ENCODE measurements at regions not wholly inside any gene's neighbourhood (a gene's known extent, or its start where the extent isn't known, plus 50 kb on each side); places are given as distances from the start of the nearest gene placed in this dataset.

DNA sequence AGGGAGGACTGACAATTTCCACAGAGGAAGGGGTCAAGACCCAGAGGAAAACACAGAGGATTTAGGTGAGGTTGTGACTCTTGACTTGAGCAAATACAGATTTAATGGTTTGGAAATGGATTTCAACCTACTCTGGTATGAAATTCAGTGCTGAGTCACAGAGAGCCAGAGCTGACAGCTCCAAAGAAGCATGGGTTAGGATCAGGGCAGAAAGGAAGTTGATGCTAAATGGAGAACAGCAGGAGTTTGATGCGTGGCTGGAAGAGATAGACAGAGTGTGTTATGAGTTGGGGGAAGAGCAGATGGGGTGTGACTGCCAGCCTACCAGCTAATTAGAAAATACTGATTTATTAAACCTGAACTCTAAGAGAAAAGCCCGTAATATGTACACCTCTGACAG, 272.6 kb downstream of the FOXG1 start:
- no peak for DNase-seq (ENCODE audit: low spot score)

DNA sequence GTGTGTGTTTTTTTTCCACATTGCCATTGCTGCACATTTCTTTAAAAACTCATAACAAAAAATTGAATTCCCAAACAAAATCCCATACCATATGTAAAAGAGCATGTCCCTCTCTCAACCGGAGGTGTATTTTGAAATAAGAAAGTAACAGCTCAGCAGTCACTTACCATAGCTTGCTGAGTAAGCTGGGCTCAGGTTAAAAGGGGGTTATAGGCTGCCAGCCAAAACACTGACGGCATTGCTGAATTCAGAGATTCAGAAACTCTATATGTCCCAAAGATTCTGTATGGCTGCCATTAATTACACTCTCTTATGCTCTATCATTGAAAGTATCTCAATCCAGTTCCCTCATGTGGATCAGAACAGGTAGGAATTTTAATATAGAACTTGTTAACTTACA, 276.0 kb downstream of the FOXG1 start:
- DNase-seq (ENCODE audit: low spot score) = no peak

DNA sequence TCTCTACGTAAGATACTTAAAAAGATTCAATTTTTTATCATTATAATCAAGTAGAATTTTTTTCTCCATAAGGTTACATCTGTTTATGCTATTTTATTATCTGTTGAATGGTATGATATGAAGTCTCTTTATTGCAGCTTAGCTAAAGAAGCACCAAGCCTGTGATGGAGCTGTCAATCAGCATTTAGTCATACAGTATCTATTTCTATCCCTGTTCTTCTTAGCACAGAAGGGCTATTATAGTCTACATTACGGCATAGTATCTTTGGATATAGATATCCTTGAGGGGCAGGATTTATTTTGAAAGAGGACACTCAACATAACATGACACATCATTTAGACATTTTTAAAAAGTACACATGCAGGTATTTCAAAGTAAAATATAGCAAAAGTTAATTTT, 277.1 kb downstream of the FOXG1 start:
- no peak for DNase-seq (ENCODE audit: low spot score)

DNA sequence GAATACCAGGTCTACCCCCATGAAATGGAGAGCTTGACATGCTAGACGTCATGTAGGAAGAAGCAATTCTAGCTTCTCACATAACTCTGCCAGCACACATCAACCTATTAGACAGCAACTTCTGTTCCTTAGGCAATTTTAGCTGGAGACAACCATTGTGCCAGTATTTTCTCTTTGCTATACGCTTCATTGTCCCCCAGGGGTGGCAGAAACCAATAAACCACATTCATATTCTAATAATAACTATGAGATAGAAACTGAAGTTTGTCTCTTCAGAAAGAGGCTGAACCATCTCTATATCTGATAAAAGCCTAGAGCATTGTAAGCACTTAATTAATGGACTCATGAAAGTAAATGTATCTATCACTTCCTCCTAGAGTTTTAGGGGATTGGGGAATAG, 278.6 kb downstream of the FOXG1 start:
- no peak for DNase-seq (ENCODE audit: low spot score)

DNA sequence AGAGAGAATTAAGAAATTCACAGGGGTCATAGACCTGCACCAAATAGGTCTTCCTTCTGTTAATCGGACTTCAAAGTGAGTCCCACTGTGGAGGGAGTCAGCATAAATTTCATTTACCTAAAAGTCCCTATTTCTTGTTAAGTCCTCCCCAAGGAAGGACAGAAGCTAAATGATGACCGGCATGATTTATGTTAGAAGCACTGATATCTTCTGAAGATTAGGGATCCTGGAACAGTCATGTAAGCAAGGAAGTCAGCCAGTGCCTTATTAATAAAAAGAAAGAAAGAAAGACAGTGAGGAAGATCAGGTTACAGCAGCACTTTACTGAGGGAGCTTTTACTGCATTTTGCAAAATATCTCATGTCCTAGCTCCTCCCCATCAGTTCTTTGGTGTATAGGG, 287.5 kb downstream of the FOXG1 start:
- DNase-seq (ENCODE audit: low spot score) = no peak

DNA sequence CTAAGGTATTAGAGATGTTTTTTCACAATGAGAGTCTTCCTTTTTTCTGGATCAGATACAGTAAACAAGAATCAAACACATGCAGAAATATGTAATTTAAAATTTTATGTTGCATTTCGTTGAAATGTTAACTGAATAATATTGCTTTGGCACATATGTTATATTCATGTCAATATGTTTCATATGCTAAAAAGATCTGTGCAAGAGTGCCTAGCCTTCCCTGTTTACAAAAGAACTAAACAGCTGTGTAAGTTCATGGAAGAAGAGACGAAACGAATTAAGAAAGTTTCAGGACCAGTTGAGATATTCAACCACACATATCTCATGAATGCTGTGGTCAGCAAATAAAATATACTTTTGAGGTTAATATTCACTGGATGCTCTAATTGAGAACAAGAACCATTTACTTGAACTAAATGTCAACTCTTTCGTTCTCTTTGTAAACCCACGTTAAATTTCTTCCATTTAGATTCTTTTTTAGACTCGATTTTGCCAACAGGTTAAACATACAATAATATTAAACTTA, 289.5 kb downstream of the FOXG1 start:
- no peak for DNase-seq (ENCODE audit: low spot score)

DNA sequence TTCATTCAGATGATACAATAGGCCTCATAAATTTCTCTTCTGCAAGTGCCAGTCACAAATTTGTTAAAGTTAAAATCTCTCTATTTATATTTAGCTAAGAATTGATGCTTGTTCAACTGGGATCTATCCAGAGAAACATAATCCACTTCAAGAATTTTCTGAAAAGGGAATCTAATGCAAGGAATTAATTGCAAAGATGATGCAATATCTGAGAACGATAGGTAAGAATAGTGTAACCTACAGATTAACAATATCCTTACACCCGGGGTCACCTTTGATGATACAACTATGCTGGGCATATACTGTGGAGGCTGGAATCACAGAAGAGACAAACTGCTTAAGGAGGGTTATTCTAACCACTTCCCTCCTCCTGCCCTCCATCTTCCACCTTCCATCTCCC, 295.1 kb downstream of the FOXG1 start:
- no peak for DNase-seq (ENCODE audit: low spot score)

DNA sequence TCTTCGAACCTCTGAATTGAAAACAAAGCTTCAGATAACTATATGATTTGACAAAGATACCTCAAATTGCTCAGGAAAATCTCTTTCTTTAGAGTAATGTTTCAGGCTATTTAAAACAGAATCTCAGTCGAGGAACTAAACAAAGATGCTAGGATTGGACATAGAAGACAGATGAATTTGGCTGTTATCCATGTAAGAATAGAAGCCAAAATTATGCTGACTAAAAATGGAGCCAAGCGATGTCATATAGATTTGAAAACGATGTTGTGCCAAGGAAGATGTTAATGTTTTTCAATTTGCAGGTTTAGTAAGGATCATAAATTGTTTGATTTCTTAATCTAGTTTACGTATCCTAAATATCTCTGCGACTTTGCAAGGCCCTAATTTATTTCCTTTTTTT, 295.9 kb downstream of the FOXG1 start:
- DNase-seq (ENCODE audit: low spot score) = no peak

DNA sequence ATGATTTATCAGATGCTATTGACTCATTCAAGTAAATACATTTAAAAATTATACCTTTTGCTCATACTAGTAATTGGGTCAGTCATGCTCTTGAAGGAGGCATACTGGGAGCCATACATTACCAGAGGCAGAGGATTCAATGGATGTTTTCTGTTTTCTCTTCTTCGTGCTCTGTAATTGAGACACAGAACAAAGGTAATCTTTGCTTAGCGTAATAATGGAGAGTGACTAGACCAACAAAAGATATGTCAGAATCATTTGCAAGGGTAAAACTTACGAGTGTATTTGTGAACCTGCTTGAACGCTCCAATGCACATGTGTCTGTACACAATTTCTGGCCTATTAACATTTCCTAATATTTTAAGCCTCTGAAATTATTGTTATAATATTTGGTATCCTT, 296.4 kb downstream of the FOXG1 start:
- DNase-seq (ENCODE audit: low spot score) = no peak

DNA sequence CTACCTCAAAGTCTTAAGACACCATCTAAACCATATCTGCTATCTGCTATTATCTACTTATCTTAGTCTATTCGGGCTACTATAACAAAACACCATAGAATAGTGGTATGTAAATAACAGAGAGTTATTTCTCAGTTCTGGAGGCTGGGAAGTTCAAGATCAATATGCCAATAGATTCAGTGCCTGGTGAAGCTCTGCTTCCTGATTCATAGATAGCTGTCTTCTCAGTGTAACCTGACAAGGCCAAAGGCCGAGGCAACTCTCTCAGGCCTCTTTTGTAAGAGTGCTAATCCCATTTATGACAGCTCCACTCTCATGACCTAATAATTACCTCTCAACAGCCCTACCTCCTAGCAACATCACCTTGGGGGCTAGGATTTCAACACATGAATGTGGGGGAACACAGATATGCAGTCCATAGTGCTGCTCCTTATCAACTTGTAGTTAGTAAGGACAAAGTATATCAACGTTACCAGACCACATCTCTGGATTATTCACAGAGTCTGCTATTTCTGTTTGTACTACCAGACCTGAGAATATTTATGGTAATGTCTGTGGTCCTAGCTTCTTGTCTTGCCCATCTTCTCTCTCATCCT, 297.8 kb downstream of the FOXG1 start:
- no peak for DNase-seq (ENCODE audit: low spot score)

DNA sequence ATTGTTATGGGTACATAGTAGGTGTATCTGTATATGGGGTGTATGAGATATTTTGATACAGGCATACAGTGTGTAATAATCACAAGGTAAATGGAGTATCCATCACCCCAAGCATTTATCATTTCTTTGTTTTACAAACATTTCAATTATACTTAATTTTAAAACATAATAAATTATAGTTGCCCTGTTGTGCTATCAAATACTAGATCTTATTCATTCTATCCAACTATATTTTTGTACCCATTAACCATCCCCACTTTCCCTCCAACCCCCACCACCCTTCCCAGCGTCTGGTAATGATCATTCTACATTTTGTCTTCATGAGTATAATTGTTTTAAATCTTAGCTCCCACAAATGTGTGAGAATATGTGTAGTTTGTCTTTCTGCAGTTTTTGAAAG, 302.6 kb downstream of the FOXG1 start:
- no peak for DNase-seq (ENCODE audit: low spot score)

DNA sequence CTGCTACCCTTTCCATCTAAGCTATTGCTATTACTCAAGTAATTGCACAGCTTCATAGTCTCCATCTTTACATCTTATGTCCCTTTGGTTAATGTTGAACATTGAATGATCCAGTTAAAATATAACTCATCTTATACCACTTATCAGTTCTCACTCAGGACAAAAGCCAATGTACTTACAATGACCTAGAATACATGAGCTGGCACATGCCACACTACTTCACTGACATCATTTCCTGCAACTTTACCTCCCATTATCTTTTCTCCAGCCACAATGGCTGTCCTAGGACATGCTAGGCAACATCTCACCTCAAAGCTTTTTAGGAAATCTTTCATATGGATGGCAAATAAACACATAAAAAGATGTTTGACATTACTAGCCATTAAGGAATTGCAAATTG, 309.2 kb downstream of the FOXG1 start:
- DNase-seq (ENCODE audit: low spot score) = no peak

DNA sequence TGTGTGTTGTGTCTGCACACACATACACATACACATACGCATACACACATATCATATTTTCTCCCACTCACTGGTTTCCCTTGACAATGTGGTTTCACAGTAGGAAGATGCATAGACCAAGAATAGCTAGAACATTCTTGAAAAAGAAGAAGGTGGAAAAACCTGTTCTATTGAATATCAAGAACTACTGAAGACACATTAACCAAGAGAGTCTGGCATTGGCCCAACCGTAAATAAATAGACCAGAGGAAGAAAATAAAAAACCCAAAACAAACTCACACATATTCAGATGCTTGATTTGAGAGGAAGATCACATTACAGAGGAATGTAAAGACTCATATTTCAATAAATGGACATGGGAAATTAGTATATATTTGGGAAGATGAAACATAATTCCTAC, 311.3 kb downstream of the FOXG1 start:
- DNase-seq (ENCODE audit: low spot score) = no peak

DNA sequence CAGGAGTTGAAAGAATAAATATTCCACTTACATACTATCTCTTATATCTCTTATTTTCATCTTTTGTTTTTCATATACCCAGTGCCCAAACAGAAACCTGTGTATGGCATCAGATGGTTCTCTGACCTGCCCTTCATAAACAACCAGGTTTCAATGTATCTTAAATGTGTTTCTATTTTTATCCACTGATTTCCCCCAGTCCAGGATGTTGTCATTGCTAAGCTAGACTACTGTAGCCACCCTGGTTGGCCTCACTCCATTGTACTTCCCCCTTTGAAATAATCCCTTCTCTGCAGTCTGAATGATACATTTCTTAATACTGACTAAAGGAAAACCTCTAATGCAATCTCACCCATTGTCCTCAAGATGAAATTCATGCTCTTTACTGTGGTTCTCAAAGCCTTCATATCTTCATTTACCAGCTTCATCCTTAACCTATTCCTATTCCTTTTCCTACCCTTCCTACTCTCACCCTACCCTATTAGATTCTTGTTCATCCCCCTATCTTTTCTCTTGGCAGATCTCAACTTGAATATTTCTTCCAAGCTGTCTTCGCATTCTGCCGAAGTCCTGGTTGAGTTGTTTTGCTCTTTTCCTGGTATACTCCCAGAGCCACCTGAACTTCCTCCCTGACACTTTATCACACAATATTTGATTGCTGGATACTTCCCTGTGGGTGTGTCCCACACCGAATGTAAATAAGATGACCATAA, 312.4 kb downstream of the FOXG1 start:
- no peak for DNase-seq (ENCODE audit: low spot score)

DNA sequence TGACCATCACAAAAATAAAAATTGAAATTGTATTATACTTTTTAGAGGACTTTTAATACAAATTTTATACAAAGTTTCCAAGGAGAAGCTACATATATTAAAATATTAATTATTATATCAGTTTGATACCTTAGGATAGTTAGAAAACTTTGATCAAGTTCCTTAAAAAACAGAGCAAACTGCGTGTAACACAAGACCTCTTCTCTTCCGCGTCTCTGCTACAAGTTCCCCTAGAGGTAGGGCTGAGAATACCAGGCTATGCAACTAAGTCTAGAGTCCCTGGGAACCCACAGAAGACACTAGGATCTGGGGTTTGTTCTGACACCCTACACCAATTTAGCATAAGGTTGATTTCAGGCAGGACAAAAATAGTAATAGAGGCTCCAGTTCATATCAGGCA, 319.0 kb downstream of the FOXG1 start:
- no peak for DNase-seq (ENCODE audit: low spot score)

DNA sequence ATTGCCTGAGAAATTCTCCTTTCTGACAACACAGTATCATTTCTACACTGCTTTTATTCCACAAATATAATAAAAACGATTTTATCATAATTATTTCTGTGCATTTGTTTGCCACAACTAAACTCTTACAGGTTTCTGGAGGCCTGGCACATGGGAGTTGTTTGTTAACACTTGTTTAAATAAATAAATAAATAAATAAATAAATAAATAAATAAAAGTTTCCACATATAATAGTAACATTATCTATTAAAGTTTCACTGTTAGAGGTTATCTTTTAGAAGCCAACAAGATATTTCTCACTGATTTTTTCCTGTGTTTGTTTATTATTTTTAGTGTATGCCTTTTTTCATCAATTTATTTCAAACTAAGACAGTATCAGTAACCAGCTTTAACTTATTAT, 323.3 kb downstream of the FOXG1 start:
- DNase-seq (ENCODE audit: low spot score) = no peak

DNA sequence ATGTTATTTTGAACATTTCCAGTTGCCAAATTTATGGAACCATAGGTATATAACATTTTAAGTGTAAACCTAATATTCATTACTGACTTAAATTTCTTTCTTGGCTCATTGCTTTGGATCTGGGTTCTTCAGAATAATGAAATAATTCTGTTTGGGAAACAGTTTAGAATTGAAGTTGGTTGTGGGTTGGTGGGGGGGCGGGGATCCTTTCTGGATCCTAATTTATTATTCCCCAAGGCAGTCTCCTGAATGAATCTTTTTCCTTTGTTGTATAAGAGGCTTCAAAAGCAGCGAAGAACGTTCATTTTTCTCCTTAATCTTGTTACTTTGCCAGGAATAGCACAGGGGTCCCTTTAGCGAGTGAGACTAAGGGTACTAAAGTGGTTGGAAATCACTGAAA, 325.5 kb downstream of the FOXG1 start:
- DNase-seq (ENCODE audit: low spot score) = no peak

DNA sequence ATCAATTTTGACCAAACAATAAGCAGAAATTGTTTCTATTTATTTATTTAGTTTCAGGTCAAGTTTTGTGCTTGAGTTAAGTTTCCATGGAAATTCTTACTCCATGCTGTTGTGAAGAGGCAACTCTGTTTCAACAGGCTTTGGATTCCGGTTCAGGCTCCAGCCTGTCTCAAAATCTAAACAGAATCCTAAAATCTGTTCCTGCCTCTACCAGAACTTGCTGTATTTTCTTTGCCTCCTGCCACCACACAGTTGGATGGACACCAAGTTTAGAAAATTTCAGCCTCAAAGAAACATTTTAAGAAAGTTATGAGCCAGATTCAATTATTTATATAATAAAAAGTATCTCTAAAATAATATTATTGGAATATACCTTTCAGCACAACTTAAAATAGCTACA, 330.9 kb downstream of the FOXG1 start:
- DNase-seq (ENCODE audit: low spot score) = no peak

DNA sequence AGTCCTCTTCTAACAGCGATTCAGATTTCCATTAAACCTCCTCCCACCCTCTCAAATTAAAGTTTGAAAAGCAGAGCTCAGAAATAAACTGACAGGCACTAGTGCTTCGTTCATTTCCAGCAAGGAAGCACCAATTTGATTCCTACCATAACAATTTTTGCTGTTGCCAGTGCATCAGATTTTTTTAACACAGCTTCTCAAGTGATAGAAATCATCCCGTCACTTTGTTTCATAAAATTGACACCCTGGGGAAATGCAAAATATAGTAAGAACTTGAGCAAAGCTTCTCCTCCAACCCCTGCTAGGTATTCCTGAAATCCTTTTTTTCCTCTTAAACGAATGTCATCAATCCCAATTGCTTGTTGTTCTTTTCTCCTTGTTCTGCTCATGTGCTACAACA, 332.1 kb downstream of the FOXG1 start:
- no peak for DNase-seq (ENCODE audit: low spot score)

DNA sequence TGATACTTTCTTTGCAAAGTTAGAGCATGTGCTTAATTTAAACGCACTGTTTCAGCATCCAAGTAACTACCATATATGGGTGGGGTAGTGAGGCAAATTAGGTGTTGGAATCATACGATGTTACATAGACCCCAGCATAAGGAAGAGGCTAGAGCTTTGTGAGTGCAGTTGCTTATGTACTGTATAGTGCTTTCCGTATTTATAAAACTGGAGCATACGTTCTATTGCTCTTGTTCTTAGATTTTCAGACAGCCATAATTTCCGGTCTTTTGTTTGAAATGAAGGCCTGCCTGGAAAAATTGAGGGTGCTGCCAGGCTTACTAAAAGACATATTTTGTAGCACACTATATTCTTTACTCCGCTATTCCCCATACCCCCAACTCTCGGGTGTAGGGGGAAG, 335.7 kb downstream of the FOXG1 start:
- no peak for DNase-seq (ENCODE audit: low spot score)

DNA sequence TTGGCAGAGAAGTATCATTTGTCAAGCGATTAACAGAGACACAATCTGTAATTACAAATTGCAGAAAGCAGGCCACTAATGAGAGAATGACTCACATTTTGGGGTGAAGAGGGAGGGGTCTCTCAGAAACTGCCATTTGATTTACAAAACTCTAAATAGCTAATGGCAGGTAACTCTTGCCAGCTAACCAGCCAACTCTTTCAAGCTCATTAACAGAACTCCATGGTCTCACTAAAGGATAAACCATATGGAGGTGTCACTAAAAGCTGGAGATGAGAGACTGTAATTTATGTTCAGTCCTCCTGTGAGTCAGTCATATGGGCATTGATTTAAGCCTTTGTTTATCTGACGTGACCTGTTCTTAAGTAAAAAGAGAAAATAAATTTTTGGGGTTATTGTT, 336.4 kb downstream of the FOXG1 start:
- DNase-seq (ENCODE audit: low spot score) = no peak

DNA sequence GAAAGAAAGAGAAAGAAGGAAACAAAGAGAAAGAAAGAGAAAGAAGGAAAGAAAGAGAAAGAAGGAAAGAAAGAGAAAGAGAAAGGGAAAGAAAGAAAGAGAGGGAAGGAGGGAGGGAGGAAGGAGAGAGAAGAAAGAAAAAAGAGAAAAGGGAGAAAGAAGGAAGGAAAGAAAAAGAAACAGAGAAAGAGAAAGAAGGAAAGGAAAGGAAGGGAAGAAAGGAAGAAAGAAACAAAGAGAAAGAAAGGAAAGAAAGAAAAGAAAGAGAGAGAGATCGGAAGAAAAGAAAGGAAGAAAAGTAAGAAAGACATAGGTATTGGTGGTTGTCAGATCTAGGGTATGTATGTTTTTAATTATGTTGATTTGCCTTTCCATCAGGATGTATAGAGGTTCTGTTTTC, 342.3 kb downstream of the FOXG1 start:
- DNase-seq (ENCODE audit: low spot score) = no peak

DNA sequence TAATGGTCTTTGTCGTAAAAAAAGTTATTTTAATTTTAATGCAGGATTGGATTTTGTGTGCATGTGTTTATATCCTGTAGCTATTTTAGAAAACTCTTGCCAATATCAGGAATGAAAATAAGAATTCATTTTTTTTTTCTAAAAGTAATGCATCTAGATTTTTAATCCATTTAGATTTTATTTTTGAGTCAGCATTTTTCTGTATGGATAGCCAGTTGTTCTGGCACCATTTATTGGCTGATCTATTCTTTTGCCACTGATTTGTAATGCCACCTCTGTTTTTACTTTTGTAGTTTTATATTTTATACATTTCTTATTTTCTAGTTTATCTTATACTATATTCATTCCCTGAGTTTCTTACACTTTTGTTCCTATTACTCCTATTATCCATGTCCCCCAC, 343.0 kb downstream of the FOXG1 start:
- DNase-seq (ENCODE audit: low spot score) = no peak

DNA sequence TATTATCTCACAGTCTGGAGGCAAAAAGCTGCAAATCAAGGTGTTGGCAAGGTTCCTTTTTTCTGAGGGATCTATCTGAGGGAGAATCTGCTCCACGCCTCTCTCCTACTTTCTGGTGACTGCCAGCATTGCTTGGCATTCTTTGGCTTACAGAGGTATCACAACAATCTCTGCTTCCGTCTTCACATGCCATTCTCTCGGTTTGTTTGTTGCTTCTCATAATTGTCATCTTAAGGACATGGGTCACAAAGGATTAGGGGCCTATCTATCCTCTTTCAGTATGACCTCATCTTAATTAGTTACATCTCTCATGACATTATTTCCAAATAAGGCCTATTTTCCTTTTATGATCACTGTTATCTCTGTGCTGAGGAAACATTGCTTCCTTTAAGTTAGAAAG, 345.0 kb downstream of the FOXG1 start:
- DNase-seq (ENCODE audit: low spot score) = no peak

Data from HuH-7 (cell line).